ENCODE measurements at regions not wholly inside any gene's neighbourhood (a gene's known extent, or its start where the extent isn't known, plus 50 kb on each side); places are given as distances from the start of the nearest gene placed in this dataset.

DNA sequence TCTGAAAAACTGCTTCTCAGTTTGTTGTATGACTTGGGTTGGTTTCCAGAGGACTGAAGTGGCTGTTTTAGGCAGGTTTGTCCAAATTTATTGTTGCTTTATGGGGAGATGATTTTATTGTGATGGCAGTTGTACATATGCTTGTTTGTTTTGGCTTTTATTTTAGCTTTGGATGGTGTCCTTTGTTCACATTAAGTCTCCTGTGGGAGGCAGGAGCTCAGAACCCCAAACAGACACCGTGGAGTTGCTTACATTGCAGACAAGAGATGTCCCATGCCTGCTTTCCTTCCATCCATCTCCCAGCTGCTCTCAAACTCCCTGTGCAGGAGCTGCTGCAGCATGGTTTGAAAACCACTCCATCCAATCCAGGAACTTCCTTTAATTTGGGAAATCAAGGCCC lies 414.7 kb downstream of the LPIN1 start:
- TF ChIP-seq, protein P1, sequence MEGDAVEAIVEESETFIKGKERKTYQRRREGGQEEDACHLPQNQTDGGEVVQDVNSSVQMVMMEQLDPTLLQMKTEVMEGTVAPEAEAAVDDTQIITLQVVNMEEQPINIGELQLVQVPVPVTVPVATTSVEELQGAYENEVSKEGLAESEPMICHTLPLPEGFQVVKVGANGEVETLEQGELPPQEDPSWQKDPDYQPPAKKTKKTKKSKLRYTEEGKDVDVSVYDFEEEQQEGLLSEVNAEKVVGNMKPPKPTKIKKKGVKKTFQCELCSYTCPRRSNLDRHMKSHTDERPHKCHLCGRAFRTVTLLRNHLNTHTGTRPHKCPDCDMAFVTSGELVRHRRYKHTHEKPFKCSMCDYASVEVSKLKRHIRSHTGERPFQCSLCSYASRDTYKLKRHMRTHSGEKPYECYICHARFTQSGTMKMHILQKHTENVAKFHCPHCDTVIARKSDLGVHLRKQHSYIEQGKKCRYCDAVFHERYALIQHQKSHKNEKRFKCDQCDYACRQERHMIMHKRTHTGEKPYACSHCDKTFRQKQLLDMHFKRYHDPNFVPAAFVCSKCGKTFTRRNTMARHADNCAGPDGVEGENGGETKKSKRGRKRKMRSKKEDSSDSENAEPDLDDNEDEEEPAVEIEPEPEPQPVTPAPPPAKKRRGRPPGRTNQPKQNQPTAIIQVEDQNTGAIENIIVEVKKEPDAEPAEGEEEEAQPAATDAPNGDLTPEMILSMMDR (IDR thresholded peaks at IDR 0.05; ENCODE audit: extremely low read depth in 1 of 2, insufficient read depth in 1 of 2, low read depth in 1 of 2, low read length in 2 of 2) = no peak
- TF ChIP-seq POLR2A (IDR thresholded peaks at IDR 0.05; ENCODE audit: low read depth, low read length) = no peak
- no peak for TF ChIP-seq EZH2 (IDR thresholded peaks at IDR 0.05; ENCODE audit: borderline replicate concordance, low read depth, low read length, severe bottlenecking)
- no peak for TF ChIP-seq POLR2AphosphoS5 (IDR thresholded peaks at IDR 0.05; ENCODE audit: insufficient read depth, low read depth, low read length)
- no peak for TF ChIP-seq JUN (IDR thresholded peaks at IDR 0.05; ENCODE audit: borderline replicate concordance, insufficient read depth, insufficient read length, low read depth)
- TF ChIP-seq, protein P2, sequence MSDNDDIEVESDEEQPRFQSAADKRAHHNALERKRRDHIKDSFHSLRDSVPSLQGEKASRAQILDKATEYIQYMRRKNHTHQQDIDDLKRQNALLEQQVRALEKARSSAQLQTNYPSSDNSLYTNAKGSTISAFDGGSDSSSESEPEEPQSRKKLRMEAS (IDR thresholded peaks at IDR 0.05; ENCODE audit: insufficient read depth, insufficient read length) = no peak
- no peak for TF ChIP-seq FOS (IDR thresholded peaks at IDR 0.05; ENCODE audit: borderline replicate concordance, insufficient read depth, low read length)
- TF ChIP-seq GATA2 (IDR thresholded peaks at IDR 0.05; ENCODE audit: insufficient read depth, insufficient read length, low read depth, low read length) = no peak

Data from endothelial cell of umbilical vein (primary cell).